ENCODE measurements at regions not wholly inside any gene's neighbourhood (a gene's known extent, or its start where the extent isn't known, plus 50 kb on each side); places are given as distances from the start of the nearest gene placed in this dataset.

- no peak overlapping the region for H3K27ac ChIP-seq
- TF ChIP-seq, protein P1, sequence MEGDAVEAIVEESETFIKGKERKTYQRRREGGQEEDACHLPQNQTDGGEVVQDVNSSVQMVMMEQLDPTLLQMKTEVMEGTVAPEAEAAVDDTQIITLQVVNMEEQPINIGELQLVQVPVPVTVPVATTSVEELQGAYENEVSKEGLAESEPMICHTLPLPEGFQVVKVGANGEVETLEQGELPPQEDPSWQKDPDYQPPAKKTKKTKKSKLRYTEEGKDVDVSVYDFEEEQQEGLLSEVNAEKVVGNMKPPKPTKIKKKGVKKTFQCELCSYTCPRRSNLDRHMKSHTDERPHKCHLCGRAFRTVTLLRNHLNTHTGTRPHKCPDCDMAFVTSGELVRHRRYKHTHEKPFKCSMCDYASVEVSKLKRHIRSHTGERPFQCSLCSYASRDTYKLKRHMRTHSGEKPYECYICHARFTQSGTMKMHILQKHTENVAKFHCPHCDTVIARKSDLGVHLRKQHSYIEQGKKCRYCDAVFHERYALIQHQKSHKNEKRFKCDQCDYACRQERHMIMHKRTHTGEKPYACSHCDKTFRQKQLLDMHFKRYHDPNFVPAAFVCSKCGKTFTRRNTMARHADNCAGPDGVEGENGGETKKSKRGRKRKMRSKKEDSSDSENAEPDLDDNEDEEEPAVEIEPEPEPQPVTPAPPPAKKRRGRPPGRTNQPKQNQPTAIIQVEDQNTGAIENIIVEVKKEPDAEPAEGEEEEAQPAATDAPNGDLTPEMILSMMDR (IDR thresholded peaks at IDR 0.05), result no peak
These were observed 50.4 kb downstream of the RTL9 start for GRCh38 chrX:110408949-110409588.

GRCh38 chrX:110409925-110410324 lies 51.3 kb downstream of the RTL9 start:
- TF ChIP-seq, protein P1 (IDR thresholded peaks at IDR 0.05), result no peak
- Histone ChIP-seq H3K9me3 (no peaks in the 10 kb centered on the region), H3K27me3 (no peaks in the 10 kb centered on the region), H3K4me1 (ENCODE audit: control insufficient read depth in 1 of 2, insufficient read depth in 1 of 2, low read depth in 1 of 2, low read length in 1 of 2) (no peaks in the 10 kb centered on the region), H3K4me3 (ENCODE audit: low read depth in 1 of 2, low read length in 1 of 2) (no peak overlapping the region), H3K27ac (no peak overlapping the region), H3K36me3 (no peaks in the 10 kb centered on the region)

More at GRCh38 chrX:110408949-110409588, 50.4 kb downstream of the RTL9 start:
- H3K9me3 ChIP-seq, result no peaks in the 10 kb centered on the region
- H3K36me3 ChIP-seq, result no peaks in the 10 kb centered on the region
- no peaks in the 10 kb centered on the region for H3K27me3 ChIP-seq
- H3K4me3 ChIP-seq (ENCODE audit: low read depth in 1 of 2, low read length in 1 of 2), result no peak overlapping the region
- H3K4me1 ChIP-seq (ENCODE audit: control insufficient read depth in 1 of 2, insufficient read depth in 1 of 2, low read depth in 1 of 2, low read length in 1 of 2), result no peaks in the 10 kb centered on the region

GRCh38 chrX:110410603-110411002 lies 52.0 kb downstream of the RTL9 start:
- no peak overlapping the region for H3K27ac ChIP-seq
- no peaks in the 10 kb centered on the region for H3K9me3 ChIP-seq
- H3K4me3 ChIP-seq (ENCODE audit: low read depth in 1 of 2, low read length in 1 of 2), result no peak overlapping the region
- H3K4me1 ChIP-seq (ENCODE audit: control insufficient read depth in 1 of 2, insufficient read depth in 1 of 2, low read depth in 1 of 2, low read length in 1 of 2), result no peaks in the 10 kb centered on the region
- TF ChIP-seq, protein P1 (IDR thresholded peaks at IDR 0.05), result no peak
- H3K27me3 ChIP-seq, result no peaks in the 10 kb centered on the region
- no peaks in the 10 kb centered on the region for H3K36me3 ChIP-seq

DNA sequence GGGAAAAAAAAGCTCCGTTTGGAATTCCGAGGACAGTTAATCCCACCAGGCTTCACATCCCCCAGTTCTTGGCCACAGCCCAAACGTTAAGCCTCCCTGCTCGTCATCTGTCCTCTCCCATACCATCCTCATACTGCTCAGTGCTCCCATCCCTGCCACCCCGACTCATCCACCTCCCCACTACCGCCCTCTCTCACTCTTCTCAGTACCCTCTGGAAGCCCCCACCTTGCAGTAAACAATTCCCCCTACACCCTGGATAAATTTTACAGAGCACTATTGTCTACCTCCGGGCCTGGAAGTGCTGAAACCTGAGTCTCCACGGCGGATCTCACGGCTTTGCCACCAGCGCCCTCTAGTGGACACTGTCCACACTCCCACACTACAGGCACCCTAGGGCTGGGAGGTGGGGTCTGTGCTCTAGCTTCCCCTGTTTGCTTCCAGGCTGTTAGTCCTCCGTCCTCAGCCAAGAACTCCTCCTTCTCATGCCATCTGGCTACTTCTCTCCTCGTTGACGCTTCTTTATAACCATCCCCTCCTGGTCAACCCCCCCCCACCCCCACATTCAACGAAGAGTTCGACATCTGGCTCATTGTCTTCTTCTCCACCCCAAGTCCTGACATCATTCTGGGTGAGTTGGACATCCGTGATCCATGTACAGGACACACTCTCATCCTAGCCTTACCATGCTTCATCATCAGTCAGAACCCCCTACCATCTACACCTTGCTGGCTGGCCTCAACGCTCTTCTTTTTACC lies 54.5 kb downstream of the RTL9 start:
- TF ChIP-seq, protein P1 (IDR thresholded peaks at IDR 0.05), result peak; percentile 65
- Histone ChIP-seq H3K27me3 (no peaks in the 10 kb centered on the region), H3K4me1 (ENCODE audit: control insufficient read depth in 1 of 2, insufficient read depth in 1 of 2, low read depth in 1 of 2, low read length in 1 of 2) (no peaks in the 10 kb centered on the region), H3K27ac (no peak overlapping the region), H3K4me3 (ENCODE audit: low read depth in 1 of 2, low read length in 1 of 2) (no peak overlapping the region), H3K9me3 (no peaks in the 10 kb centered on the region), H3K36me3 (no peaks in the 10 kb centered on the region)

GRCh38 chrX:110413727-110414124 lies 55.1 kb downstream of the RTL9 start:
- H3K27ac ChIP-seq, result no peak overlapping the region
- H3K36me3 ChIP-seq, result no peaks in the 10 kb centered on the region
- TF ChIP-seq, protein P1 (IDR thresholded peaks at IDR 0.05), result no peak
- no peaks in the 10 kb centered on the region for H3K9me3 ChIP-seq
- no peaks in the 10 kb centered on the region for H3K27me3 ChIP-seq
- H3K4me3 ChIP-seq (ENCODE audit: low read depth in 1 of 2, low read length in 1 of 2), result no peak overlapping the region
- H3K4me1 ChIP-seq (ENCODE audit: control insufficient read depth in 1 of 2, insufficient read depth in 1 of 2, low read depth in 1 of 2, low read length in 1 of 2), result no peaks in the 10 kb centered on the region

All from neutrophil (primary cell).